ENCODE measurements at regions not wholly inside any gene's neighbourhood (a gene's known extent, or its start where the extent isn't known, plus 50 kb on each side); places are given as distances from the start of the nearest gene placed in this dataset.

DNA sequence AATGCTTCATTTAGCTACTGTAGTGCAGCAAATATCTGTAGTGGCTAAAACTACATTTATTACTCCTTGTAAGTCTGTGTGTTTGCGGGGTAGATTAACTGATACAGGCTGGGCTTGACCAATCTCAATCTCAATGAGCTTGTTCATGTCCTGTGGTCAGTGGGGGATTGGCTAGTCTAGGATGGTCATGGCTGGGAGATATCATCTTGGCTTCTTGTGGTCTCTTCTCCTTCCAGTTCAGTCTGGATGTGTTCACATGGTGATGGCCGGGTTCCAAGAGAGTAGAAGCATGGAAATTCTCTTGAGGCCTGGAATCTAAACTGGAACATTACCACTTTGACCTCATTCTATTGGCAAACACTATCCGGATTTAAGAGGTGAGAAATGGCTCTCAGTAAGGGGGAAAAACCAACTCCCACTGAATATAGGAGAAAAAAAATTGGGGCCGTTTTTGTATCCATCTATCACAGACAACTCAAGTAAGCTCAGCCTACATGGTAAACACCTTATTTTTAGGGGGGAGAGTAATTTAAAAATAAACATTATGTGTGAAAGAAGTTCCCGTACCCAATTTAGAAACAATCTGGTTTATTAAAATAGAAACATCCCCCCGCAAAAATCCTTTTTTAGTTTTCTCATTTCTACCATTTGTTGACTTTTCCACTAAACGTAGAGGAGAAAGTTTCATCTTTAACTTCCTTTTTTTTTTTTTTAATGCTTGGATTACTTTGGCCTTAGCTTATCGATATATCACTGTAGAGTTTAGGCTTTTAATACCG, 284.9 kb upstream of the TBC1D5 start:
- Histone ChIP-seq H3K27ac (ENCODE audit: low read depth, low read length) (no peak overlapping the region), H3K9me3 (ENCODE audit: control insufficient read depth, insufficient read depth, low read length) (no peaks in the 10 kb centered on the region), H3K4me1 (ENCODE audit: control insufficient read depth, insufficient read depth, low read length) (no peaks in the 10 kb centered on the region), H3K36me3 (ENCODE audit: control insufficient read depth, insufficient read depth, low read length) (no peaks in the 10 kb centered on the region), H3K4me3 (ENCODE audit: low read depth, low read length) (no peak overlapping the region), H3K27me3 (ENCODE audit: control insufficient read depth, insufficient read depth, low read length) (no peaks in the 10 kb centered on the region)
- no peak for DNase-seq (ENCODE audit: low read depth in 4 of 6, low spot score in 6 of 6)
- WGBS (ENCODE audit: insufficient coverage) = 80% methylated on average over 1 of the region's 9 CpGs

DNA sequence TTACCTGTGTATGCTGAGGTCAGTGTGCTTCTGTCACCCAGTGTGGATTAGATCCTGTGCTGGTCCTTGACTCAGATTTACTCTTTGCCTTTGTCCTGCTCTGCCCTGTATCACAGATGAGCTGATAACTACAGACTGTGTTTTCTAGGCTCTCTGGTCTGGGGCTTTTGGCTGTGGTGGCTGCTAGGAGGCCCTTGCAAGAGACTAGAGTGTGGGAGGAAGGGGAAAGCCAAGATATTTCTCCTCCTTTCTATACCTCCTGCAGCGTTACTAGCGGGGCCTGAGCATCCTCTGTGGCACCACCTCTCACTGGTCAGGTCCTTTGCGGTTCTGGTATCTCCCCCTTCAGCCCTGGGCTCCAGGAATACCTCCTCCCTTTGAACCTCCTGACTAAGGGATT, 282.3 kb upstream of the TBC1D5 start:
- no peak for DNase-seq (ENCODE audit: low read depth in 4 of 6, low spot score in 6 of 6)
- WGBS (ENCODE audit: insufficient coverage) = 83% methylated on average over 1 of the region's 3 CpGs
- H3K27me3 ChIP-seq (ENCODE audit: control insufficient read depth, insufficient read depth, low read length) = no peaks in the 10 kb centered on the region
- no peak overlapping the region for H3K27ac ChIP-seq (ENCODE audit: low read depth, low read length)
- H3K4me3 ChIP-seq (ENCODE audit: low read depth, low read length) = no peak overlapping the region
- H3K36me3 ChIP-seq (ENCODE audit: control insufficient read depth, insufficient read depth, low read length) = no peaks in the 10 kb centered on the region
- H3K4me1 ChIP-seq (ENCODE audit: control insufficient read depth, insufficient read depth, low read length) = no peaks in the 10 kb centered on the region
- no peaks in the 10 kb centered on the region for H3K9me3 ChIP-seq (ENCODE audit: control insufficient read depth, insufficient read depth, low read length)

DNA sequence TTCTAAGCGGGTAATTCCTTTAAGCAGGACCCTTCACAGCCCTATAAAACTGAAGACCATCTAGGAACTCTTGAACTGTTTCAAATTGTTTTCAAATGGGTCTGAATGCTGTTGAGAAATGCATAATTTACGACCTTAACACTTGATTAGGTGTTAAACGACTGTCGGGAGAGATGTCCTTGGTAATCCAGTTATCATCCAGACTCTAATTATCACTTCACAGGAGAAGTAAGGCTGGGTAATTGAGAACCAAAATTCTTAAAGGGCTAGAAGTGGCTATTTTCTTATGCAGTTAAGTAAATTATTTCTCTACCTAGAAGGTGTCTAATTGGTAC, 276.7 kb upstream of the TBC1D5 start:
- no CpG with 5 or more reads among the region's 4 CpGs for WGBS (ENCODE audit: insufficient coverage)
- no peaks in the 10 kb centered on the region for H3K36me3 ChIP-seq (ENCODE audit: control insufficient read depth, insufficient read depth, low read length)
- peak in 1 of 6 donors; percentile 51 for DNase-seq (ENCODE audit: low read depth in 4 of 6, low spot score in 6 of 6)
- H3K4me3 ChIP-seq (ENCODE audit: low read depth, low read length) = no peak overlapping the region
- no peaks in the 10 kb centered on the region for H3K4me1 ChIP-seq (ENCODE audit: control insufficient read depth, insufficient read depth, low read length)
- H3K27ac ChIP-seq (ENCODE audit: low read depth, low read length) = no peak overlapping the region
- no peaks in the 10 kb centered on the region for H3K27me3 ChIP-seq (ENCODE audit: control insufficient read depth, insufficient read depth, low read length)
- no peaks in the 10 kb centered on the region for H3K9me3 ChIP-seq (ENCODE audit: control insufficient read depth, insufficient read depth, low read length)

- DNase-seq (ENCODE audit: low read depth in 4 of 6, low spot score in 6 of 6) = no peak
- Histone ChIP-seq H3K27ac (ENCODE audit: low read depth, low read length) (no peak overlapping the region), H3K36me3 (ENCODE audit: control insufficient read depth, insufficient read depth, low read length) (no peaks in the 10 kb centered on the region), H3K4me3 (ENCODE audit: low read depth, low read length) (no peak overlapping the region), H3K9me3 (ENCODE audit: control insufficient read depth, insufficient read depth, low read length) (no peaks in the 10 kb centered on the region), H3K4me1 (ENCODE audit: control insufficient read depth, insufficient read depth, low read length) (no peaks in the 10 kb centered on the region), H3K27me3 (ENCODE audit: control insufficient read depth, insufficient read depth, low read length) (no peaks in the 10 kb centered on the region)
- no CpG with 5 or more reads among the region's 5 CpGs for WGBS (ENCODE audit: insufficient coverage)
Measured at GRCh38 chr3:18018491-18019160, 276.2 kb upstream of the TBC1D5 start.

- Histone ChIP-seq H3K27ac (ENCODE audit: low read depth, low read length) (no peak overlapping the region), H3K4me1 (ENCODE audit: control insufficient read depth, insufficient read depth, low read length) (no peaks in the 10 kb centered on the region), H3K9me3 (ENCODE audit: control insufficient read depth, insufficient read depth, low read length) (no peaks in the 10 kb centered on the region), H3K27me3 (ENCODE audit: control insufficient read depth, insufficient read depth, low read length) (no peaks in the 10 kb centered on the region), H3K36me3 (ENCODE audit: control insufficient read depth, insufficient read depth, low read length) (no peaks in the 10 kb centered on the region), H3K4me3 (ENCODE audit: low read depth, low read length) (no peak overlapping the region)
- no peak for DNase-seq (ENCODE audit: low read depth in 4 of 6, low spot score in 6 of 6)
- no CpG with 5 or more reads among the region's 7 CpGs for WGBS (ENCODE audit: insufficient coverage)
Measured at GRCh38 chr3:18016366-18016765, 273.9 kb upstream of the TBC1D5 start.

DNA sequence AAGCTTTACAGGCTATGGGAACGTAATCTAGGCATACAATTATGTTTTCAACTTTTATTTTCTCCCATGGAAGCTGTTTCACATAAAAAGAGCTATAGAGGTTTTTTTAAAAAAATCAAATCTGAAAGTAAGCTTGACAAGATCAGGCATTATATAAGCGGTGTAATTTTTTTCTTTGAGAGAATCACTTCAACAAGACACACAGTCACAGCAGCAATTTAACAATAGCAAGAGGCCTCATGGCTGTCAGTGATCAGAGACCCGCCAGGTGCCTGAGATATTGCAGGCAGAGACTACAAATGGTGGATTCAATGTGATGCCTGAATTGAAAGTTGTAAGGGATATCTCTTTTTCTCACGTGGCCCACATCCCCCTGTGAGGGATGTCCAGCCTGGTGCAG, 270.5 kb upstream of the TBC1D5 start:
- H3K27me3 ChIP-seq (ENCODE audit: control insufficient read depth, insufficient read depth, low read length) = no peaks in the 10 kb centered on the region

GRCh38 chr3:18012436-18012835, 270.0 kb upstream of the TBC1D5 start:
- 93% methylated on average over 1 of the region's 2 CpGs for WGBS (ENCODE audit: insufficient coverage)
- DNase-seq (ENCODE audit: low read depth in 4 of 6, low spot score in 6 of 6) = no peak
- Histone ChIP-seq H3K9me3 (ENCODE audit: control insufficient read depth, insufficient read depth, low read length) (no peaks in the 10 kb centered on the region), H3K27ac (ENCODE audit: low read depth, low read length) (no peak overlapping the region), H3K36me3 (ENCODE audit: control insufficient read depth, insufficient read depth, low read length) (no peaks in the 10 kb centered on the region), H3K4me1 (ENCODE audit: control insufficient read depth, insufficient read depth, low read length) (no peaks in the 10 kb centered on the region), H3K27me3 (ENCODE audit: control insufficient read depth, insufficient read depth, low read length) (no peaks in the 10 kb centered on the region), H3K4me3 (ENCODE audit: low read depth, low read length) (no peak overlapping the region)

More for the DNA sequence above, 270.5 kb upstream of the TBC1D5 start:
- DNase-seq (ENCODE audit: low read depth in 4 of 6, low spot score in 6 of 6) = no peak
- no peaks in the 10 kb centered on the region for H3K4me1 ChIP-seq (ENCODE audit: control insufficient read depth, insufficient read depth, low read length)
- no peak overlapping the region for H3K27ac ChIP-seq (ENCODE audit: low read depth, low read length)
- 77% methylated on average over 1 of the region's 4 CpGs for WGBS (ENCODE audit: insufficient coverage)
- no peaks in the 10 kb centered on the region for H3K36me3 ChIP-seq (ENCODE audit: control insufficient read depth, insufficient read depth, low read length)
- H3K4me3 ChIP-seq (ENCODE audit: low read depth, low read length) = no peak overlapping the region
- H3K9me3 ChIP-seq (ENCODE audit: control insufficient read depth, insufficient read depth, low read length) = no peaks in the 10 kb centered on the region

DNA sequence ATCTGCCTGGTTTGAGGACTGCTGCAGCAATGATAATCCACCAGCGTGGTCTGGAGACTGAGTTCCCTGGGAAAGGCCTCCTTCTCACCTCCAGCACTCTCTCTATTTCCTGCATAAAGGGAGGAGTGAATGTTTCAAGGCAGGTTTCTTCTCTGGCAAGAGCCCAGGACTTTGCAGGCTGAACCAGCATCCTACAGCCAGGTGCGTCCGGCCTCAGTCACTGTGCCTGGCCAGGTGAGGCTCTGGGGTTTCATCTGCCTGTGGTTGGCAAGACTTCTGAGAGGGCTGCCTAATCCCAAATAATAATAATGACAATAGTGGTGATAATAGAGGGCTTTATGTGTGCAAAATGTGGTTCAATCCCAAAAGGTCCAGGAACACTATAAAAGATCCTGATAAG, 269.0 kb upstream of the TBC1D5 start:
- DNase-seq (ENCODE audit: low read depth in 4 of 6, low spot score in 6 of 6) = no peak
- H3K9me3 ChIP-seq (ENCODE audit: control insufficient read depth, insufficient read depth, low read length) = no peaks in the 10 kb centered on the region
- no peaks in the 10 kb centered on the region for H3K4me1 ChIP-seq (ENCODE audit: control insufficient read depth, insufficient read depth, low read length)
- no peaks in the 10 kb centered on the region for H3K36me3 ChIP-seq (ENCODE audit: control insufficient read depth, insufficient read depth, low read length)
- H3K27me3 ChIP-seq (ENCODE audit: control insufficient read depth, insufficient read depth, low read length) = no peaks in the 10 kb centered on the region
- H3K27ac ChIP-seq (ENCODE audit: low read depth, low read length) = no peak overlapping the region
- no peak overlapping the region for H3K4me3 ChIP-seq (ENCODE audit: low read depth, low read length)
- no CpG with 5 or more reads among the region's 3 CpGs for WGBS (ENCODE audit: insufficient coverage)

DNA sequence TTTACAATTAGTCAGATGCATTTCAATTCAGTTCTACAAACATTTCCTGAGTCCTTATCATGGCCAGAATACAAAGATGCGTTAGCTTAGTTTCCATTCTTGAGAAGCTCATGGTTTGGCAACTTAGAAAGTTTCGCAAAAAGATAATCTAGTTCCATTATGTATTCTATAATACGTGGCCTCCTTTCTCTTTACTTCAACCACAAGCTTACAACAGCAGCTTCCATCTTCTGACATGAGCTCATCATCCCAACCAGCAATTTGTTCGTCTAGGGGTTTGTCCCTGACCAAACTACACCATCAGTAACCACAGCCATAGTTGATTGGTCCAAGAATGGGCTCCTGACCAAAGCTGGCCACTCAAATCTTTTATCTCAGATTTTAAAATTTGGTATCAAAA, 267.6 kb upstream of the TBC1D5 start:
- 100% methylated on average over 3 of the region's 4 CpGs for WGBS (ENCODE audit: insufficient coverage)

DNA sequence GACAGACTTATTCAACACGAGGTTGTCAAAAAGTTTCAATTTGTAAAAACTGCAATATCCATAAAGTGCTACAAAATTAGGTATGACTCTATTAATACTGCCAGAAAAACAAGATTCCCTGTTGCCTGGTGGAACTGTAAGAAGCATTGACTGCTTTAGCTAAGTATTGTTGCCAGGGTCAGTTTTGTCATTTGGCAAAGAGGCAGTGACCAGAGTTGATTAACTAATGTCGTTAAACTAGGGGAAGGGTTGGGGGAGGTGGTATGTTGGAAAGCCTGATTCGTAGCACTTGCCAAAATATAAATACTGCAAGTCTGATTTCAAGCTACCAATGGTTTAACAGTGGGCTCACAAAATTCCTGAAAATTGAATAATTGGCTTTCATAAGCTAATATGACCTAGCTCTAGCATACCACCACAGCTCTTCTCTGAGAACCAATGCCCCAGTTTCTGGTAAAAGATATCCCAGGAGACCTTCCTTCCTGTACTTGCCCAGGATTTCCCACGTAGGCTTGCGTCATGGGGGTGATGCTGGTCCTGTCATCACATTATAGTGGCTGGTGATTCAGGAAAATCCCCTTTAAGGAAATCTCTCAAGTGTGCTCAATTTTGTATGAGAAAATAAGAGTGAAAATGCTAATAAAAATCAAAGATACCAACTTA, 266.4 kb upstream of the TBC1D5 start:
- Histone ChIP-seq H3K4me3 (ENCODE audit: low read depth, low read length) (no peak overlapping the region), H3K4me1 (ENCODE audit: control insufficient read depth, insufficient read depth, low read length) (no peaks in the 10 kb centered on the region), H3K27ac (ENCODE audit: low read depth, low read length) (no peak overlapping the region), H3K36me3 (ENCODE audit: control insufficient read depth, insufficient read depth, low read length) (no peaks in the 10 kb centered on the region), H3K27me3 (ENCODE audit: control insufficient read depth, insufficient read depth, low read length) (no peaks in the 10 kb centered on the region), H3K9me3 (ENCODE audit: control insufficient read depth, insufficient read depth, low read length) (no peaks in the 10 kb centered on the region)
- 84% methylated on average over 2 of the region's 5 CpGs for WGBS (ENCODE audit: insufficient coverage)
- DNase-seq (ENCODE audit: low read depth in 4 of 6, low spot score in 6 of 6) = no peak

More for the DNA sequence above, 267.6 kb upstream of the TBC1D5 start:
- H3K36me3 ChIP-seq (ENCODE audit: control insufficient read depth, insufficient read depth, low read length) = no peaks in the 10 kb centered on the region
- no peak overlapping the region for H3K27ac ChIP-seq (ENCODE audit: low read depth, low read length)
- H3K4me3 ChIP-seq (ENCODE audit: low read depth, low read length) = no peak overlapping the region
- no peak for DNase-seq (ENCODE audit: low read depth in 4 of 6, low spot score in 6 of 6)
- H3K9me3 ChIP-seq (ENCODE audit: control insufficient read depth, insufficient read depth, low read length) = no peaks in the 10 kb centered on the region
- H3K4me1 ChIP-seq (ENCODE audit: control insufficient read depth, insufficient read depth, low read length) = no peaks in the 10 kb centered on the region
- H3K27me3 ChIP-seq (ENCODE audit: control insufficient read depth, insufficient read depth, low read length) = no peaks in the 10 kb centered on the region
